NCI-H345 (cell line): ENCODE measurements at regions not wholly inside any gene's neighbourhood (a gene's known extent, or its start where the extent isn't known, plus 50 kb on each side); places are given as distances from the start of the nearest gene placed in this dataset.
A peak's percentile ranks its signal among the peaks of the same experiment; 100 is the strongest.

Experiments
- DNase-seq: peaks from one replicate; lab custom pipeline; 2025; lab: John Stamatoyannopoulos, UW

DNA sequence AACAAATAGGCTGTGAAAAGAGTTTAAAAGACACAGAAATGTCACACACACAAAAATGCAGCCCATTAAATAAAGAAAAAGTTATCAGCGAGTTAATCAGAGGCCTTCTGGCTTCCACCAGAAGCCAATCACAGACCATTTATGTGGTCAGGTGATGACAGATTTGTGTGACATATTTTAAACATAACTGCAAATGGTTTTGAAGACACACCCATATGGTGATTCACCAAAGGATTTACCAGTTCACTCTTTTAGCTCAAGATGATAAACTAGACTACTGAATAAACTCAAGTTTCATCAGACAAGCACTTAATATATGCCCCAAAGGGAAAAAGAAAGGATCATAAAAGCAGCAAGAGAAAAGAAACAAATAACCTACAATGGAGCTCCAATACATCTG, 181.2 kb downstream of the SPANXN4 start:
- DNase-seq: no peak

DNA sequence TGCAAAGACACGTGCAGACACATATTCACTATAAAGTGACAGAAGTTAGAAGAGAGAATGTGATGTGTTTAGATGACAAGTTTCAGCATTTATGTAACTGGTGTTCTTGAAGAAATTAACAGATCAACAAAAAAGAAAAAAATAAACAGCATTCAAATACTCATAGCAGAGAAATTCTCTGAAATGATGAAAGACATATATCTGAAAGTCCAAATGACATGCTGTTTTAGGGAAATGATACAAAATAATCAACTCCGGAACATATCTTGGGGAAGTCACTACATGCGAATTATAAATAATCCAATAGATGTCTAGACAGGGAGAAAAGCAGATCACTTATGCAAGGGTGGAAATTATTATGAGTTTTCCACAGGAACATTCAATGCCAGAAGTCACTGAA, 146.0 kb downstream of the SPANXN4 start:
- DNase-seq: no peak

DNA sequence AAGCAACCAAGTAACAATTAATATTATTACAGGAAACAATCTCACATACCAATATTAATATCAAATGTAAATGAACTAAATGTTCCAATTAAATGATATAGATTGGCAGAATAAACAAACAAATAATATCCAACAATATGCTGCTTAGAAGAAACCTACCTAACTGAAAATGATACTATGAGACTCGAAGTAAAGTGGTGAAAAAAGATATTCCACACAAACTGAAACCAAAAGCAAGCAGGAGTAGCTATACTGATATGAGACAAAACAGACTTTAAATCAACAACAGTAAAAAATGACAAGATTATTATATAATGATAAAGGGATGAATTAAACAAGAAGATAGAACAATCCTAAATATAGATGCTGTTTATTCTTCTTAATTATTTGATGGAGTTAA, 140.1 kb downstream of the SPANXN4 start:
- no peak for DNase-seq

DNA sequence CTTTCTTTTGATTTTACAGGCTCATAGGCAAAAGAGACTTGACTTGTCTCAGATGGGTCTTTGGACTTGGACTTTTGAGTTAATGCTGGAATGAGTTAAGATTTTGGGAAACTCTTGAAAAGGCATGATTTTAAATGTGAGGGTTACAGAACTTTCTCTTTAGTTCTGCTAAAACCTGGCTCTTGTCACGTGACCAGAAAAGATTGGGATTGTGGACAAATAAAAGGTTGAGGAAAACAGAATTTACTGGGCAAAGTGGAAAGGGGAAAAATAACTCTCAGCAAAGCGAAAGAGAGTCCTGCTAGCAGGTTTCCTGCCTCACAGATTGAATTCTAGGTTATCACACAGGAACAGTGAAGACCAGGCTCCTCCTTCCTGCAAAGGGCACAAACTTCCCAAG, 114.0 kb downstream of the SPANXN4 start:
- no peak for DNase-seq

DNA sequence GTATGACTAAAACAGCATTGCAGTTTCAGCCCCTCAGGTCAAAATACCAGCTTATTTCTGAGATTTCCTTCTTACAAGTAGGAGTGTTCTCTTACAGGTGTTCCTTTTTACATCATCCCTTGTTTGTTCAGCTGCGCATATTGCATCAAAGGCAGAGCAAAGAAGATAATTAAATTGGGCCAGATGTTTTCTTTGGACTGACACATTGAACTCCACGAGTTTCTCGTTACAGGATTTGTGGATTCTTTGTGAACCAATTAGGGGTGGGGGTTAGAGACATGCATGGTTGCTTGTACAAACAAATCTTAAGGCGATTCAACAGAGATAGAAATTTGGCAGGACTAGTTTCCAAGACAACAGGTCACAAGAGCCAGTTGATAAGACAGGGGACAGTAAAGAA, 95.7 kb downstream of the SPANXN4 start:
- DNase-seq: peak; percentile 89

DNA sequence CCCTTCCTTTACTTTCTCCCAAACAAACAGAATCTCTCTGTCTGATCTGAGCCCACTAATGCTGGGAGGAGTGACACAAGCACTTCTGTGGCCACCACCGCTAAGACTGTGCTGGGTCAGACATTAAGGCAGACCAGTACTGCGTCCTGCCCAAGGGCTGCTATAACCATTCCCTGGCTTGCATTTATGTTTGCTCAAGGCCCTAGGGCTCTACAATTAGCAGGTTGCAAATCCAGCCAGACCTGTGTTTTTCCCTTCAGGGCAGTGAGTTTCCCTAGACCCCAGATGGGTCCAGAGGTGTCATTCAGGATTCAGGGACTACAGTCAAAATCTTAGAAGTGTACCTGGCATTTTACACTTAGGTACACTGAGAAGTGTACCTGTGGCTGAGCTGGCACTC, 89.7 kb downstream of the SPANXN4 start:
- no peak for DNase-seq

DNA sequence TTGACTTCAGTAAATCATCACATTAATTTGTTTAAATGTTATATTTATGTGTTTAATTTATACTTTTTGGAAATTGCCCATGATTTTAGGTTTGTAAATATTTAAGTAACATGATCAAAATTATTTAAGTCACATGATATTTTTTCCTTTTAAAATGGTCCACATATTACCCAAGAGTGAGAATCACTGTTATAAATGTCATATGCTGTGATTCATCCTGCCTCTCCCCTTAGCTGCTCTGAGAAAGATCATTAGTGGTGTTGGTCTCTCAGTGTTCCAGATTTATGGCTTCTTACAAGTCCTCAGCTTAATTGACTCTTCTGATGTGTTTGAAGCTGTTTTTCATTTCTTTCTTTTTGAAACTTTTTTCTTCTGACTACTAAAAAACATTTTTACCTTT, 70.1 kb downstream of the SPANXN4 start:
- DNase-seq: no peak

DNA sequence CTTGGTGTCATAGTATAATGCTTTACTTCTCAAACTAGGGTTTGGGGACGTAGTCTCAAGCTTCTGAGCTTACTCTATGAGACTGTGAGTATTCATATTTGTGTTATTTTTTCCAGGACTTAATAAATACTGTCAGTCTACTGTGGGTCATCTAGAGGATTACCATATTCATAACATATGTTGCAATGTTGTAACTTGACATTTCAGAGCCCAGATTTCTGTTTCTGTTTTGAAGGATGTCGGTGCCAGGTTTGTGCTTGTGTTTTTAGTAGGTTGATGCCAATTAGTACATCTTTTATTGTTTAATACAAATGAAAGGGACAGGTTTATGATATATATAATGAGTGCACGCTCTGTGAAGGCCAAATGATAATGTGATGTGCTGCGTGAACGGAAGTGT, 69.6 kb downstream of the SPANXN4 start:
- DNase-seq: no peak

DNA sequence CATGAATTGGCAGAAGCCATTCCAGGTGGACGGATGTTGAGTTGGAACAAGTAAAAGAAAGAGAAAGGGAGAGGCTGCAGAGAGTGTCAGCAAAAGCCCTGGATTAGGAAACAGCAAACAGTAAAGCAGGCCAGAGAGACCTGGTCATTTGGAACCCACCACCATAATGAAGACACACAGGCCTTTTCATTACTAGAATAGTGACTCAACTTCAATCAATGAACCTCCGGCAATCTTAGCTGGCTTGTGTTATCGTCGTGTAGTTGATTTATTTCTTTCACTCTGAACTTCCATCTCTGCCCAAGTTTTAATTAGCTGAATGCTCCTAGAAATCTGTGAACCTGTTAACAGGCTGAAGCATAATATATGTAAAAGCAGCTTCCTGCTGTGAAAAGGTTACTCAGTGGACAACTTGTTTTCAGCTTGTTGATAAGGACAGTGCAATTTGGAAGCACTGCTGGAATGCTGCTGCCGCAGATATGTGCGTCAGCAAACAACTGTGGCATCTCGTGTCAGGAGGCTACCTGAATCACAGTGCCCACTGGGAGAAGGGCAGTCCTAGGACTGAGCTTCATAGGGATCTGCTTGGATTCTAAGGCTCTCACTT, 68.8 kb downstream of the SPANXN4 start:
- DNase-seq: no peak
